ENCODE measurements at regions not wholly inside any gene's neighbourhood (a gene's known extent, or its start where the extent isn't known, plus 50 kb on each side); places are given as distances from the start of the nearest gene placed in this dataset.

- TF ChIP-seq CTCF (IDR thresholded peaks at IDR 0.05) (no peak), EP300 (IDR thresholded peaks at IDR 0.05) (no peak)
Measured at GRCh38 chr6:156676721-156677120, 100.5 kb upstream of the ARID1B start.

All from esophagus muscularis mucosa (tissue), 3 donors.